ENCODE measurements at regions not wholly inside any gene's neighbourhood (a gene's known extent, or its start where the extent isn't known, plus 50 kb on each side); places are given as distances from the start of the nearest gene placed in this dataset.
A peak's percentile ranks its signal among the peaks of the same experiment; 100 is the strongest.
"Not testable (repeated sequence)": the region's sequence is repeated elsewhere in the genome, so short reads cannot be mapped to it uniquely, and the experiment has no call there.

DNA sequence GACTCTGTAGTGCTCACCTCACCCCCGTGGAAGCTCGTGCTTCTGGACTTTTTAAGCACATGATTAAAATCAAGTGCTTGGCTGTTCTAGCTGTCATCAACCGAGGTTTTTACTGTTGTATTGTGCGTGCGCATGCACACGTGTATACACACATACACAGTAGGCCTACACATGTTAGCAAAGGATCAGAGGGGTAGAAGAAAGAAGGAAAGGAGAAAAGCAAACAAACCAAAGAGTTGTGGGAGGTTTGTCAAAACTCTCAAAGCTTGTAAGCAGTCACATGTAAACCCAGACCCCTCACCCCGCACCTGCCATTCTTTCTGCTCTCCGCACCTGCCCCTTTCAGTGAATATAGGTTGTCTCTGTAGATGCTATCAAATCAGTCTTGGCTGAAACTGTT is 311.8 kb downstream of the HS3ST1 start:
- no peak for DNase-seq

DNA sequence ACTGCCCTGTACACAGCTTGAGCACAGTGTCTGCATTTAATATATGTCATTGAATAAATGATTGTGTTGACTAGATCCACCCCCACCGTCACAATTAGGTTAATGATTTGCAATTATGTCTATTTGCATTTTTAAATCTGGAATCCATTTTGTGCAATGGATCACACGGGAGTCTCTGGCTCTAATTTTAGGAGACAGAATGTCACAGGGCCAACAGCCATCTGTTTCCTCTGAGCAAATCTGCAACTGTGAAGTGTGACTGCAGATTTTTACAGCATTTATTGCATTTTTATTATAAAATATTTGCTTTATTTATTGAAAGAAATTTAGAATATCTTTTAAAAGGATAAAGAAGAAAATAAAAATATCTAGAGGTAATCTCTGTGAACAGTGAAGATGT is 316.8 kb downstream of the HS3ST1 start:
- no peak for DNase-seq

DNA sequence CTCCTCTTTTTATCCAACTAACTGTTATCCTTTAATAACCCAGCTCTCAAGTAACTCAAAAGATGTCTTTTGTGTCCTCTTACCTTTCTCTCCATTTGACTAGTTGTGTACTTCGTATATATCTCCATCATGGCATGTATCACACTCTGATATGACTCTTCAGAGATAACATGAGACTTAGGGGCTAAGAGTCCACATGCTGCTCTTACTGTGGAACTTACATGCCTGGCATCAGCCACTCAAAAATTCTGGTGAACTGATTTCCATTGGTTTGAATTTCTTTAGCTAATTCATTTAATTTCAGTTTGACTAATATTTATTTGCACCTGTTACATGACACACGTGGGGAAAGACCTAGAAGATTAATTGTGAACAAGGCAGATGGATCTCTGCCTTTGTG is 317.3 kb downstream of the HS3ST1 start:
- DNase-seq = no peak

DNA sequence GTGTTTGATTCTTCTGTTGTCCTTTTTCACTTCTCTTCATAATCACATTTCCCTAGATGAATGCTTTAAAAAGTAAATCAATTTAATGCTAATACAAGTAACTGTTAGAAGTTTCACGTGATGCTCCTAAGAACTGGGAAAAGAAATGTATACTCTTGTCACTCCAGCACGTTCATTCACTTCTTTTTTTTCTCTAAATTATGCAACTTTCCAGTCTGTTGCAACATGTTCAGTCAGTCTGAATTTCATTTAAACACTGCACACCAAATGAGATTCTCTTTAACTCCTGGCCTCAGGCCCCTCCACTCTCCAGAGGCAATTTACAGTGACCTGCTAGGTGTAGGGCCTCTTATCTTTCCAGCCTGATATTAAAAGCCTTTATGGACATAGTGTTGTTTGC is 321.9 kb downstream of the HS3ST1 start:
- DNase-seq = peak; percentile 14 to 68

DNA sequence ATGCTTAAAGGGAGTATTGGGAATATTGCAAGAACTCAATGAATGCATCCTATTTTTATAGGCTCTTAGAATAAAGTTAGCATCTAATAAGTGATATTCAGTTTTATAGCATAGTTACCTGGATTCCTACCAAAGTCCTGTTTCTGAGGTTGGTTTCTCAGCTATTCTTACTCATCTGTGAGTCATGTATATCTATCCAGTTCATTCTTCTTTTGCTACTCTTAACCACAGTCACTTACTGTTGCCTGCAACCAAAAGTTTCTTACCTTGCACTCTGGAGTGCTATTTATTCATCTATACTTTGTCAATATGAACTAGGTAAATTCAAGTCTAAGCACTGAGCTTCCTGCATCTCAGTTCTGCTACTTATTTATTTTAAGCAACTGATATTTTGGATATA is 322.5 kb downstream of the HS3ST1 start:
- DNase-seq = no peak

DNA sequence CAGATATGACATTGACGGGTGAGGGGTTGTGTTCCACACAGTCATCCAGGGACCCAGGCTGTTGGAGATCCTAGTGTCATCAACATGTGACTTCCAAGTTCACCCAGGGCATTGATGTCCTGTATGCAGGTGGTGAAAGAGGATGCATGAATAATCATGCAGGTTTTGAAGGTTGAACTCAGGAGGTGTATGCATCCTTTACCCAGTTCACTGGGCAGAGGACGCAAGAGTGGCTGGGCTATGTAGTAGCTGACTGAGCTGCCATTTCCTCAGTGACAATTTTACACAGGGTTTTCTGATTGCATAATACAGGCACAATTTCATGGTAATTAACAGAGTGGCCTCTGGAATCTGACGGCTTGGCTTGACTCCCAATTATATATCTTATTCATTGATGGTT is 323.0 kb downstream of the HS3ST1 start:
- DNase-seq = no peak

DNA sequence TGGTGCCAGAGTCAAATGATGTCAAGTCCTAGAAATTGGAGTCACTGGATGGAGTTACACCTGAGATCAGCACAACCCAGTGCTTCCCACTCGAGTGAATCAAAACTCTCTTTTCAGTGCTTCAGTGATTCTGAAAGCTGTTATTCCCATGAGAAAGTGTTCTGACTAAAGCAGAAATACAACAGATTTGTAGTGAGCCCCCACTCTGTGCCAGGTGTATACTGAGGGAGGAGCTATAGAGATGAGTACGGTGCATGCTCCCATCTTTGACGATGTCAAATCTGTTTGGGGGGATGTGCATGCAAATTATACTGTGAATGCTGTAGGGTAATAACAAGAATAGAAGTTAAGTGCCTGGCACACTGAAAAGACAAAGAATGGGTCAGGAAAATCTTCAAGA is 330.2 kb downstream of the HS3ST1 start:
- DNase-seq = no peak

DNA sequence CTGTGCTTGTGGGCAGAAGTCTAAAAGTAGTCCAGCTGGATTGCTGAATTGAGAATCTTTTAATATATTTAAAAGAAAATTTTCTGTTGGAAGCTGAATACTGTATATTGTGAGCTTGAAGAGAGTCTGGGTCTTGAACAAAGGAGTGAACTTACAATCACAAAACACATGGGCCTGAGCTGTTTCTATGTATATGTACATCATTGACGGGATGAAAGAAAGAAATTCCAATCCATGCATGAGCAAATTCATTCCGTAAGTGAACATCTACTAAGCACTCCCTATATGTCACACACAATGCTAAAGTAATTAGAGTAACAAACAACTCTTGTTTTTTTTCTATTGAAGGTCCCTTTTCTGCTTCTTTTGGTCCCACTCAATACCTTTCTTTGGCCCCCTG is 331.0 kb downstream of the HS3ST1 start:
- no peak for DNase-seq

DNA sequence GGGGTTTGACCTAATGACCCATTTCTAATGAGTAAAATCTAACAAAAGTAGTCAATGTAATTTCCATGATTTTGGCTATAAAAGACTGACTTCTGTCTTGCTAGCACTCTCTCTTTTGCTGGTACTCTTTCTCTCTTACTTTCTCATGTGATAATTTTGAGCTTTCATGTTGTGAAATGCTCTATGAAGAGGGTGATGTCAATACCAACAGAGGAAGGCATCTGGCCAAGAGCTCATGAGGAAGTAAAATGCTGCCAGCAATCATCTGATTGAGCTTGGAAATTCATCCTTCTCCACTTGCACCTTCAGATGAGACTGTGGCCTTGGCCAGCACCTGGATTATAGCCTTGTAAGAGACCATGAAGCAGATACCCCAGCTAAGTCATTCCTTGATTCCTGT is 347.7 kb downstream of the HS3ST1 start:
- DNase-seq = peak; percentile 62 to 65

DNA sequence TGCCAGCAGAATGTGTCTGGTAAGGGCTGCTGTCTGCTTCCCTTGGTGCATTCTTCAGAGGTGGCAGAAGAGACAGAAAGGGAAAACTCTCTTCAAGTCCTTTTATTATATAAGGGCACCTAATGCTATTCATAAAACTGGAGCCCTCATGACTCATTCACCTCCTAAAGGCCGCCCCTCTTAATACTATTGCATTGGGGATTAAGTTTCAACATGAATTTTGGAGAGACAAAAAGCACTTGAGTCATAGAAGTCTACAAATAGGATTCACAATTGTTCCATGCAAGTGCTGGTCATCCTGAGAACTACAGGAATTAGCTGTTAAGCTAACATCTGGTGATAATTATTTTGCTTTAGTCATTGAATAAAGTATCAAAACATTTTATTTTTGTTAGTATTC is 349.5 kb downstream of the HS3ST1 start:
- DNase-seq = no peak

DNA sequence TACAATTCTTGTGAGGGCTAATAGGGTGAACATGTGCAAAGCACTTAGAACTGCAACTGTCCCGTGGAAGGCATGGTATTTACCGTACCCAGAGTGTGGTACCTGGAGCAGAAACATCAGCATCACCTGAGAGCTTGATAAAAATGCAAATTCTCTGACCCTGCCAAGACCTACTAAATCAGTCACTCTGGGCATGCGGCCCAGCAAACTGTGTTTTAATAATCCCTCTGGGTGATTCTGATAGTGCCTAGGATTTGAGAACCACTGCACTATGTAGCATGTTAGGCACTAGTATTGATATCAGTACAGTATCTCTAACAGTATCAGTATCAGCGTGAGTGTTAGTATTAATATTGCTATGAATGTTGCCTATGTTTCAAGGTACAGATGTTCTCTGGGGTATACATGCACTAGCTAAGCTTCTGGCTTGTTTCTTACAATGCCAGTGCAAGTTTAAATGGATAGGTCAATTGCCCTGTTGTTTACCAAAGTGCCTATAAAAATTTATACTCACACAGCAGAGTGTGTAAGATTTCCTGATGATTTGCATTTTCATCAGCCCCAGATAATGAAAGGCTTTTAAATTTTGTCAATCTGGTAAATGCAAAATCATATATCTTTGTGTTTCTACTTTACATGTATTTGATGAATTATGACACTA is 354.0 kb downstream of the HS3ST1 start:
- DNase-seq = no peak

DNA sequence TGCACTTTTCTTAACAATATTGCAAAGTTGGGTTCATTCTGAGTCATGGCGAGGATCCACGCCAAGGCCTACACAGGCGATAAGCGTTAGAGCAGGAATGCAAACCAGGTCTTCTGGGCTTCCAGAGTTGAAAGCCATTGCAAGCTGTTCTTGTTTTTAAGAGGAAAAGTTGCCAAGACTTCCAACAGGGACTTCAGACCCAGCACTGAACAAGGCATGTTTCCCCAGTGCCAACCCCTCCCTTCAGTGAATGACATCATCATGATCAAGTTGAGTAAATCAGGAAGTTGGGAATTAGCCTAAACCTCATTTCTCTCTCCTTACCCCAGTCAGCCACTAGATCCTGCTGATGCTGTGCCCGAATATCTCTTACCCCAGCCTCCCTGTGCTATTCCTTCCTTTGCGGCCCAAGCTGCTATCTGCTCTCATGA is 355.1 kb downstream of the HS3ST1 start:
- DNase-seq = peak; percentile 35 to 37

DNA sequence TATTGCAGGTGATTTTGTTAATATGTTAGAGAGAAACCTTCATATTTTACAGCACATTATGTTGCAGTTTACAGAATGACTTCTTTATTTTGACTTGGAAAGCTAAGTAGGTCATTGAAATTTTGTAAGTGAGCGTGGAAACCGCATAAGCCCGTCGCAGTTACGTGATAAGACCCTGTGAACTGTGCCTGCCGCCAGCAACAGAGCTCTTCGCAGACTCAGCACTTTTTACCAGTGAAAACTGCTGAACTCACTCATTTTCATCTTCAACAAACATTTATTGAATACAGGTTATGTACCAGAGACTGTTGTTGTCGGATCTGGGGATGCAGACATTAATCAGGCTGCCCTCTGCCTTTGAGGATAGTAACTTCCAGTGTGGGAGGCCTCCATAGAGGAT is 355.7 kb downstream of the HS3ST1 start:
- no peak for DNase-seq

DNA sequence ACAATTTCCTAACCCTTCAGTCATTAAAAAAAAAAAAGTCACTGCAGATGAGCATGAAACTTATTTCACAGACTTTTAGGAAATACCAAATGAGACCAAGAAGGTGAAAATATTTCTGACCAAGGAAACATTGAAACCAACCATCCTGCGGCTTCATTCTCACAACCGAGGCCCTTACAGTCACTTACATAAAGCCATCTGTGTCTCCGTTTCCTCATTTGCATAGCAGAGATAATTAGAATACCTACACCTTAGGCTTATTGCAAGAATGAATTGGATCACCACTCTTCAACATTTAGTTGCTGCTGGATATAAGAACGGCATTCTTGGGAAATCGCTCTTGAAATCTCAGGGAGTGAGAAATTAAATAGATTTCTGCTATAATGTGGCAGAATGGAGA is 356.2 kb downstream of the HS3ST1 start:
- DNase-seq = no peak

DNA sequence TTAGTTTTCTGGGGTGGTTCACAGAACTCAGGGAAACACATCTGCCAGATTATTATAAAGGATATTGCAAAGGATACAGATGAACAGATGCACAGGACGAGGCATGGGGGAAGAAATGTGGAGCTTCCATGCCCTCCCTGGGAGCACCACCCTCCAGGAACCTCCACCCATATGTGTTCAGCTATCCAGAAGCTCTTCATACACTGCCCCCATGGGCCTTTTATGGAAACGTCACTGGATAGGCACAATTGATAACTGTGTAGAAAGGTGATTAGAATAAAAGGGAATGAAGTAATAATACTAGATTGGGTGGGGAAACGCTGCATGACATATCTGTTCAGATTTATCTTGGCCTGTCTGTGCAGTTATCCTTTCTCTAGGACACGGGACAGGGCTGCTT is 357.9 kb downstream of the HS3ST1 start:
- DNase-seq = no peak

DNA sequence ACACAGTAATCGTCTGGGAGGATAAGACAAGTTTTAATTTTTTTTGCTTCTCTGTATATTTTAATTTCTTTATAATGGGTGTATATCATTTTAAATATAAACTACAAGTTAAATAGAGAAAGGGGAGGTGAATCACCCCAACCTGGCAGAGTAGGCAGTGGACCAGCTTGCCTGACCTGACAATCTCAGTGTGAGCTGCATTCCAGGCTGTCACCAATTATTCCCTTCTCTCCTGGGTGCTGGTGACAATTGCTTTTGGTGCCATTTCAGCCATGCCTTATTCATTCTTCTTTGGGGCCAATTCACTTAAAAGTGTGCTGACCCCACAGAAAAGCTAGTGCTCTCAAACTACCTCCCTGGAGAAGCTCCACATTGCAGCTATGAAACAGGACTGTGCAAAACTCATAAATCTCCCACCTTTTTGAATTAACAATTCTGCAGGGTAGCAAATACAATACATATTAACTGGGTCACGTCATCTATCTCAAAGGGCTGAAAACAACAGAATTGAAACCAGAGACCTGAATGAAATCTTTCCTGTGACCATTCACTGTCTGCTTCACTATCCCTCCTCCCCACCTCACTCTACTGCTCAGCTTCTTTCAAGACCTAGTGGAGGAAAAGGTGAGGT is 359.0 kb downstream of the HS3ST1 start:
- DNase-seq = no peak

DNA sequence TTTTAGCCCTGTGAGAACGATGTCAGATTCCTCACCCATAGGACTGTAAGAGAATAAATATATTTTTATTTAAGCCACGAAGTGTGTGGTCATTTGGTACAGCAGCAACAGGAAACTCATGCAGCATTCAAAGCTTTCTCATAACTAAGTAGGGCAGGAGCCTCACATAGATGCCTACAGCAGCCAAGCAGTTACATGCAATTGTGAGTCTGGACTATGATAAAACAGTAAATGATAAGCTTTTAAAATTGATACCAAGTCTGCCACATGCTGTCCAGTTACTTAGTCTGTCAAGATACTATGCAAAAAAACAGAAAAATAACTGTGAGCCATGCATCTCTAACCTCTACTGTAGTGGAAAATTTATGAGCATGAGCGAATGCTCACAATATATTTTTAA is 359.6 kb downstream of the HS3ST1 start:
- no peak for DNase-seq

DNA sequence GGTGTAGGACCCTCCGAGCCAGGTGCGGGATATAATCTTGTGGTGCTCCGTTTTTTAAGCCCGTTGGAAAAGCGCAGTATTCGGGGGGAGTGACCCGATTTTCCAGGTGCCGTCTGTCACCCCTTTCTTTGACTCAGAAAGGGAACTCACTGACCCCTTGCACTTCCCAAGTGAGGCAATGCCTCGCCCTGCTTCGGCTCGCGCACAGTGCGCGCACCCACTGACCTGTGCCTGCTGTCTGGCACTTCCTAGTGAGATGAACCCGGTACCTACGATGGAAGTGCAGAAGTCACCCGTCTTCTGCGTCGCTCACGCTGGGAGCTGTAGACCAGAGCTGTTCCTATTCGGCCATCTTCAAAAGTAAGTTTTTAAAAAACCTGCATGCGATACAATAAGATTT is 362.1 kb downstream of the HS3ST1 start:
- DNase-seq = not testable (repeated sequence)

DNA sequence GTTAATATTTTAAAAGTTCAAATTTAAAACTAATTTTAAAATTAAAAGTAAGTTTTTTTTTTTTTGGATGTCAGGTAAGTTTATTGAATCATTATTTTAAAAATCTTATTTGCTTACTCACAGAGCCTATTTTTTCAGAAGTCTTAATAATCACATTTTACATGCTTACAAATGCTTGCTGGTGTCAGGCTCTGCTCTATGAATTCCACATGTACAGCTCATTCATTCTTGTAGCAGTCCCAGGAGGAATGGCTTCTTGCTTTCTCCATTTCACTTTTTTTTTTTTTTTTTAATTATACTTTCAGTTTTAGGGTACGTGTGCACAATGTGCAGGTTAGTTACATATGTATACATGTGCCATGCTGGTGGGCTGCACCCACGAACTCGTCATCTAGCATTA is 368.1 kb downstream of the HS3ST1 start:
- not testable (repeated sequence) for DNase-seq

DNA sequence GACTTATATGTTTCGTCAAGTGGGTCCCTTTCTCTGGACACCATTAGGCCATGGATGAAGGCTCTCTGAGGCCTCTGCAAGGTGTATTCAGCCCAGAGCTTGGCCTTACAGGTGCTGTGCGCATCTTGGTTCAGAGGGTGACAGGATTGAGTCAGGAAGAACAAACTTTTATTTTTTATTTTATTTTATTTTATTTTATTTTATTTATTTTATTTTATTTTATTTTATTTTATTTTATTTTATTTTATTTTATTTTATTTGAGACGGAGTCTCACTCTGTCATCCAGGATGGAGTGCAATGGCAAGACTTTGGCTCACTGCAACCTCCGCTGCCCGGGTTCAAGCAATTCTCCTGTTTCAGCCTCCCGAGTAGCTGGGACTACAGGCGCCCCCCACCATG is 370.4 kb upstream of the CLNK start:
- DNase-seq = not testable (repeated sequence)

DNA sequence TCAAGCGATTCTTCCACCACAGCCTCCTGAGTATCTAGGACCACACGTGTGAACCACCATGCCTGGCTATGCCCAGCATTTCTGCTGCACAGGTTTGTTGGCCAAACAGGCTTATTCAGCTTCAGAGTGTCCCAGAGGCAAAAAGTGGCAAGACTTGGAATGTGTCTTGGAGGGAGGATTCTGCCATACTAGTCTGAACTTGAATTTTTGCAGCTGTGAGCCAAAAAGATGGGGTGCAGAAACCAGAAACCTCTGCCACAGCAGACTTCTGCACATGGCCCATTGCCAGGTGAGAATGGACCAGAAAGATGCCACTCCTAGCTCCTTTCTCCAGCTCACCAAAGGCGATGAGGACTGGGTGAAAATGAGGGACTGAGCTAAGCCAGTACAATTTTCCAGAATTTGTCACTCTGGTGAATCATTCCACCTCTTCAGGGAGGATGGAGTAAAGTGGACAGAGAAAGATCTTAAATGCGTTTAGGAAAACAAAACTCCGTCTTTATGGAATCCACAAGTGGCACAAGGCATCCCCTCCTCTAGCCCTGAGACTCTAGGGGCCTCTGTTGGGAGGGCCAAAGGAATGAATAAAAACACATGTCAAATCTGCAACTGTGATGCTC is 369.1 kb upstream of the CLNK start:
- no peak for DNase-seq

DNA sequence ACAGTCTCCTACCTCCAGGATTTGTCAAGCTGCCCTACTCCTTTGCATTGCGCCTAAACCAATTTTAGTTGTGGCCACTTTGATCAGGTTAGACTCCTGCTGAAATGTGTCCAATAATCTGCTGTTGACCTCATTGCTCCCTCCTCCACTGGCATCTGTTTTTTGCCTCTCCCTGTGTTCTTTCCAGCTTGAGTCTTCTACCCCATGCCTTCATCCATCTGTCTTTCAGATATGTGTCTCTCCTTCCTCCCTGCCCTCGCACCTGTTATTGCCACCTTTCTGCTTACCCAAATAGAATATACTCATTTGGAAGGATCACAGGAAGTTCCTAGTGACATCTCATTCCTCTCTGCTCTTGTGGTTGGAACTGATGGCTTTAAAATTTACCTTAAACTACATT is 366.6 kb upstream of the CLNK start:
- no peak for DNase-seq

DNA sequence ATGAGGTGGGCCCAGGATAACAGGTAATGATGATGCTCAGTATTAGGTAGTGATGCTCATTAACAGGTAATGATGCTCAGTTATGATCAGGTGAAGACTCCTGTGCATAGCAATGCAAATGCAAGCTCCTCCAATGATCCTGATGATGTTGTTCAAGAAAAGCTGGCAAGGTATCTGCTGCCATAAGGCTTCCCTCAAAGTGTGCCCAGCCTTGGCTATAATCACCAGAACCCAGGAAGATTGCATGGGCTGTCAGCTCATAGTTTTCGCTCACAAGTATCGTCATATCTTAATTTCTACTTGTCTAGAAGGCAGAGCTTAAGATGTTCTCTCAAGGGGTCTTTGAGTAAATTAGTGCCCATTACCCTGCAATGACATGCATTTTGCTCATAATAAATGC is 366.2 kb upstream of the CLNK start:
- no peak for DNase-seq

DNA sequence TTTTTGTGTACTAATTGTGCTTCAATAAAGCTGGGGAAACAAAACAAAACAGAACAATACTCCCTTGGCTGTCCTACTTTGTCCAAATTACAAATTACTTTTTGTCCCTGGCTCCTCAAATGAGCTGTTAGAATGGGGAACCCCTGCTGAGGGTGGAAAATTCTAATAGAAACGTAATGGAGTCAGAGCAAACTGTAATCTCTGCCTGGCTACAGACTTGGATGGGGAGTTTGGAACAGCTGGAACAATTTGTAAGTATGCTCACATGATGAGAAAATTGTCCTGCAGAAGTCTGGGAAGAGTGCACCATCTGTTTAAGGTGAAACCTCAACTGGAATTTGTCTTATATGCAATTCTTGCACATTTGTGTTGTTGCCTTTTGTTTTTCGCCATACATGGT is 364.4 kb upstream of the CLNK start:
- DNase-seq = no peak

DNA sequence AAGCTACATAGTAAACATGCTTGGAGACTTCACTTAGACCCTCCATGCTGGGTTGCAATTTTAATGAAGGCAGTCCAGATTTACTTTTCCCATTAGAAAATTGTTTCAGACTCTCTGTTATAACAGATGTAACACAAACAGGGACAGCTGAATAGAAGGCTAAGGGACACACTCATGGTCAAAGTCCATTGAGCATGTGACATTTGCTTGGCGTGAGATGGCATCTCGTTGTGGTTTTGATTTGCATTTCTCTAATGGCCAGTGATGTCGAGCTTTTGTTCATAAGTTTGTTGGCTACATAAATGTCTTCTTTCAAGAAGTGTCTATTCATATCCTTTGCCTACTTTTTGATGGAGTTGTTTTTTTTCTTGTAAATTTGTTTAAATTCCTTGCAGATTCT is 358.2 kb upstream of the CLNK start:
- DNase-seq = no peak

All from inflammatory macrophage (primary cell).